B cell (primary cell): ENCODE measurements at regions not wholly inside any gene's neighbourhood (a gene's known extent, or its start where the extent isn't known, plus 50 kb on each side); places are given as distances from the start of the nearest gene placed in this dataset.

Experiments used
- EZH2 ChIP-seq: IDR thresholded peaks from 2 replicates; pipeline ENCODE4 v1.6.1; 2012; ENCODE audit warnings: borderline replicate concordance, low read depth, mild to moderate bottlenecking, moderate library complexity, low read length; ENCODE audit not compliant: insufficient read depth, poor library complexity, severe bottlenecking
- TF ChIP-seq, protein P1 (sequence below): fragments of 200-600 bp; IDR thresholded peaks from one replicate; pipeline ENCODE4 v1.8.0; 2022; ENCODE audit warnings: antibody characterized with exemption, mild to moderate bottlenecking

DNA sequence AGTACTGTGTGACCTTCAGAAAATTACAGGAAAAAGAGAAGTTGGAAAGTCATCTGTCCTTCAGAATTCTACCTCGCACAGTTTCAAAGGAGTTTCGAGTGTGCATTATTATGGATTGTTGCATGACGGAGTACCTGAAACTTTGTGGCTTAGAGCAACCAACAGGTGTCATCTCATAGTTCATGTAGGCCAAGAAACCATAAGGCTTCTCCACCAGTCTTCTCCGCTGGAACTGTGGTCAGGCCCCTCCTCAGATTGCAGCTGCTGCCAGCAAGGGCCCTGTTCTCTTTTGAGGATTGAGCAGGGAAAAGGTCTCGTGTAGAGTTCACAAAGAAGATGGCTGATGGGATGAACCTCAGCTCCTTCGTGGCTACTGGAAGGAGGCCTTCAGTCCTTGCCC is 151.2 kb upstream of the THBS2 start:
- TF ChIP-seq, protein P1, sequence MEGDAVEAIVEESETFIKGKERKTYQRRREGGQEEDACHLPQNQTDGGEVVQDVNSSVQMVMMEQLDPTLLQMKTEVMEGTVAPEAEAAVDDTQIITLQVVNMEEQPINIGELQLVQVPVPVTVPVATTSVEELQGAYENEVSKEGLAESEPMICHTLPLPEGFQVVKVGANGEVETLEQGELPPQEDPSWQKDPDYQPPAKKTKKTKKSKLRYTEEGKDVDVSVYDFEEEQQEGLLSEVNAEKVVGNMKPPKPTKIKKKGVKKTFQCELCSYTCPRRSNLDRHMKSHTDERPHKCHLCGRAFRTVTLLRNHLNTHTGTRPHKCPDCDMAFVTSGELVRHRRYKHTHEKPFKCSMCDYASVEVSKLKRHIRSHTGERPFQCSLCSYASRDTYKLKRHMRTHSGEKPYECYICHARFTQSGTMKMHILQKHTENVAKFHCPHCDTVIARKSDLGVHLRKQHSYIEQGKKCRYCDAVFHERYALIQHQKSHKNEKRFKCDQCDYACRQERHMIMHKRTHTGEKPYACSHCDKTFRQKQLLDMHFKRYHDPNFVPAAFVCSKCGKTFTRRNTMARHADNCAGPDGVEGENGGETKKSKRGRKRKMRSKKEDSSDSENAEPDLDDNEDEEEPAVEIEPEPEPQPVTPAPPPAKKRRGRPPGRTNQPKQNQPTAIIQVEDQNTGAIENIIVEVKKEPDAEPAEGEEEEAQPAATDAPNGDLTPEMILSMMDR, result no peak
- no peak for TF ChIP-seq EZH2
